ENCODE measurements at regions not wholly inside any gene's neighbourhood (a gene's known extent, or its start where the extent isn't known, plus 50 kb on each side); places are given as distances from the start of the nearest gene placed in this dataset.

DNA sequence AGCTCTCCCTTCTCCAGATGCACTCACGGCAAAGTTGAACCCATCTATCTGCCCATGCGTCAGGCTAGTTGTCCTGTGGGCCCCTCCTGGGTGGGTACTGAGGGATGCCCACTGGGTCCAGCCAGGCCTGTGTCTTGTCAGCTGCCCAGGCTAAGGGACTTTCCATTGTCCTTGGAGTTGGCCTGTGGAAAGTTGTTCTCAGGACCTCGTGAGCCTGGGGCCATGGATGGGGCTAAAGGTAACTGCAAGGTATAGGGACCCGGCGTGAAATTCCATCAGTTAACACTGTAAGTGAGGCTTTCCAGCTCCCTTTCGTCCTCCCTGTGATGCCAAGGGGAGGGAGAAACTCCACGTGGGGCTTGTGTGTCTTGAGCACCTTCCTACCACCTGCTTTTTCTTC is 126.5 kb downstream of the CEBPB start:
- Histone ChIP-seq H3K9me3 (no peaks in the 10 kb centered on the region), H3K4me1 (no peaks in the 10 kb centered on the region), H3K4me3 (no peak overlapping the region), H3K27ac (no peak overlapping the region), H3K4me2 (no peak overlapping the region), H3K27me3 (no peaks in the 10 kb centered on the region), H3K9ac (no peak overlapping the region), H3K36me3 (no peaks in the 10 kb centered on the region), H4K20me1 (no peaks in the 10 kb centered on the region)
- TF ChIP-seq Cebpa-rat (IDR thresholded peaks at IDR 0.05) = no peak

DNA sequence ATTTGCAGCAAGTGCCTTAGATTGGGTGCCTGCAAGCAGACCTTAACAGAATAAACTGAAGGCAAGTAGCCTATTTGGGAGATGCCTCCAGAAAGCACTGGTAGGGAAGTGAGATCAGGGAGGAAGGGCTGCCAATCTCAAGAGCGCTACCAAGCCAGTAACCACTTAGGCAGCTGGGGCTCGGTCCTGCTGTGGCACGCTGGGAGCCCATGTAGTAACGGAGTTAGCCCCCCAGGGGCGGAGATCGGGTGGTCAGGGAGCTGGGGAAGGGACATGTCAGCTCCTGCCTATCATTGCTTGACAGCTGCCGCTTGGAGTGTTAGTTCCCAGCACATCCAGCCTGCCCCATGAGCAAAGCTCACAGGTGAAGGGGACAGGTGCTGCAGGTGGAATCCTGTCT is 127.0 kb downstream of the CEBPB start:
- no peaks in the 10 kb centered on the region for H4K20me1 ChIP-seq
- H3K4me1 ChIP-seq = no peaks in the 10 kb centered on the region
- no peak overlapping the region for H3K4me2 ChIP-seq
- no peaks in the 10 kb centered on the region for H3K27me3 ChIP-seq
- no peak overlapping the region for H3K27ac ChIP-seq
- H3K9ac ChIP-seq = no peak overlapping the region
- H3K9me3 ChIP-seq = no peaks in the 10 kb centered on the region
- no peak for TF ChIP-seq Cebpa-rat (IDR thresholded peaks at IDR 0.05)
- H3K4me3 ChIP-seq = no peak overlapping the region
- no peaks in the 10 kb centered on the region for H3K36me3 ChIP-seq

DNA sequence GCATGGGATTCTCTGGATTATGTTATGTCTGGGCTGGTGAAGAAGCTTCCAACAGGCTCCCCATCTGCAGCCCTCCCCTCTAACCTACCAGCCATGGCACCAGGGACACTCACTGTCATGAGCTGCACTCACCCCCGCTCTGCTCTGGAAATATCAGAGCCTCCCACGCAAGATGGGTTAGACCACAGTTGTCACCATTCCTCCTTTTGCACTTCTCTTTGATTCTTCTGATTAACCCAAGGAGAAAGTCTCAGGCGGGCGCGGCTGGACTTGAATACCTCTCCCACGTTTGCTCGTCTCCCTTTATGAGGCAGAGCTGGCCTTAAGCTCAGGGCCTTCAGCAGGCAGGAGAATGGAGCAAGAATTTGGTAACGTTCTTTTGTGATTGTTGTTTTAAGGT is 128.1 kb downstream of the CEBPB start:
- Histone ChIP-seq H3K9ac (no peak overlapping the region), H3K4me3 (no peak overlapping the region), H3K27ac (no peak overlapping the region), H3K4me2 (no peak overlapping the region), H3K27me3 (no peaks in the 10 kb centered on the region), H4K20me1 (no peaks in the 10 kb centered on the region), H3K36me3 (no peaks in the 10 kb centered on the region), H3K9me3 (no peaks in the 10 kb centered on the region), H3K4me1 (no peaks in the 10 kb centered on the region)
- TF ChIP-seq Cebpa-rat (IDR thresholded peaks at IDR 0.05) = no peak

DNA sequence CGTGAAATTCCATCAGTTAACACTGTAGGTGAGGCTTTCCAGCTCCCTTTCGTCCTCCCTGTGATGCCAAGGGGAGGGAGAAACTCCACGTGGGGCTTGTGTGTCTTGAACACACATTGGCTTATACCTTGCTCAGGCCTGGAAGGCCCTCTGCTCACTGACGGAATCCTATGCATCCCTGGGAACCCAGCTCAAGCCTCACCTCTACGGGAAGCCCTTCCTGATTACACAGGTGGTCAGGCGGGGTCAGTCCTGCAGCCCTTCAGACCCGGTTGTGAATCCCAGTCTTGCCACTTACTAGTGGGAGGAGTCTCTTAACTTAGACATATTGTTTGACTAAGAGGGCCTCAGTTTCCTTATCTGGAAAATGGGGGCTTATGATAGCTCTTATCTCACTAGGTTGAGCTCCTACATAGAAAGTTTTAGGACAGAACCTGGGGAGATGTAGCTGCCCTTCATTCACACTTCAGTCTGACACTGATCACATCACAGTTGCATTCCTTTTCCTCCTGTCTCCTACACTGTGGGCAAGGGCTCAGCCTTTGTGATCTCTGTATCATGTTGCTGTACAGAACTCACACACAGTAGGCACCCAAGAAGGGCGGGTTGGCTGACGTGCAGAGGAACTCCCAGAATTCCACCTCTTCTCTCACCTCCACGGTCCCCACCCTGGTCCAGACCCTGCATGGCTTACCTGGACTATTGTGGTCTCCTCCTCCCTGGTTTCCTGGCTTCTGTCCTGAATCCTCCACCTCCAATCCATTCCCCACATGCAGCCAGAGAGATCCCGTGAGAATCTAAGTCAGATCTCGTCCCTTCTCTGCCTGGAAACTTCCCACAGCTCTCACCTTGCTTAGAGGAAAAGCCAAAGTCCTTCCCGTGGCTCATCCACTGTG is 129.6 kb downstream of the CEBPB start:
- no peak for TF ChIP-seq Cebpa-rat (IDR thresholded peaks at IDR 0.05)

GRCh38 chr20:50320901-50321796 is 130.5 kb downstream of the CEBPB start:
- no peaks in the 10 kb centered on the region for H4K20me1 ChIP-seq
- no peak for TF ChIP-seq Cebpa-rat (IDR thresholded peaks at IDR 0.05)
- H3K4me1 ChIP-seq = no peaks in the 10 kb centered on the region
- H3K36me3 ChIP-seq = no peaks in the 10 kb centered on the region
- no peak overlapping the region for H3K9ac ChIP-seq
- no peak overlapping the region for H3K4me2 ChIP-seq
- no peak overlapping the region for H3K4me3 ChIP-seq
- no peak overlapping the region for H3K27ac ChIP-seq
- no peaks in the 10 kb centered on the region for H3K27me3 ChIP-seq
- no peaks in the 10 kb centered on the region for H3K9me3 ChIP-seq

More for the DNA sequence above, 129.6 kb downstream of the CEBPB start:
- no peak overlapping the region for H3K9ac ChIP-seq
- no peaks in the 10 kb centered on the region for H3K9me3 ChIP-seq
- no peaks in the 10 kb centered on the region for H3K4me1 ChIP-seq
- no peak overlapping the region for H3K27ac ChIP-seq
- H3K36me3 ChIP-seq = no peaks in the 10 kb centered on the region
- H3K4me3 ChIP-seq = no peak overlapping the region
- no peaks in the 10 kb centered on the region for H3K27me3 ChIP-seq
- no peak overlapping the region for H3K4me2 ChIP-seq
- H4K20me1 ChIP-seq = no peaks in the 10 kb centered on the region

DNA sequence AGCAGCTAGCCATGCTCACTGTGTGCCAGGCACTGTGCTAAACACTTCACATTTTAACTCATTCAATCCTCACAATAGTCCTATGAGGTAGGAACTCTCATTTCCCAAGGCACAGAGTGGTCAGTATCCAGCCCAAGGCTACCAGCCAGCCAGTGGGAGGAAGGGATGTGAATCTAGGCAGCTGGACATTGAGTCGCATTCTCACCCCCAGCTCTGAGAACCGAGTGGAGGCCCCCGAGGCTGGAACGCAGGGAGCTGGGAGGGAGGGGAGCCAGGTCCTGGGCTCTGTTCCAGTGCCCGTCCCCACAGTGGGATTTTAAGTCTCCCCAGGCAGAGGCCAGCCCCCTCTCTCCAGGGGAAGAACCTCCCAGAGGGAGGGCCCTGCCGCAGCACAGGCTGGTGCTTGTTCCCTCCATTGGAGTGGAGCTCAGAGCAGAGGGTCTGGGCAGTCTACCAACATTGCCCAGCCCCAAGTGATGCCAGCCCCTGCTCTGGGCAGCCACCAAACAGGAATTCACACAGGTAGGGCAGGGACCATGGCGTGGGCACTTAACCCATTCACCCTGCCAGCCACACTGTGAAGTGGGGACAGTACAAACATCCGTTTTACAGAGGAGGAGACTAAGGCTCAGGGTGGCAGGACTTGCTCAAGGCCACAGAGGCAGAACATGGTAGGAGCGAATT is 131.3 kb downstream of the CEBPB start:
- no peak for TF ChIP-seq Cebpa-rat (IDR thresholded peaks at IDR 0.05)
- Histone ChIP-seq H3K36me3 (no peaks in the 10 kb centered on the region), H3K27me3 (no peaks in the 10 kb centered on the region), H3K27ac (no peak overlapping the region), H3K9ac (no peak overlapping the region), H3K4me1 (no peaks in the 10 kb centered on the region), H4K20me1 (no peaks in the 10 kb centered on the region), H3K9me3 (no peaks in the 10 kb centered on the region), H3K4me3 (no peak overlapping the region), H3K4me2 (no peak overlapping the region)

- peaks cover 6% of the 10 kb centered on the region for H3K9me3 ChIP-seq
- no peak overlapping the region for H3K9ac ChIP-seq
- H3K4me1 ChIP-seq = no peaks in the 10 kb centered on the region
- H3K27ac ChIP-seq = no peak overlapping the region
- H3K36me3 ChIP-seq = no peaks in the 10 kb centered on the region
- no peak overlapping the region for H3K4me2 ChIP-seq
- H3K4me3 ChIP-seq = no peak overlapping the region
- H4K20me1 ChIP-seq = no peaks in the 10 kb centered on the region
- no peak for TF ChIP-seq Cebpa-rat (IDR thresholded peaks at IDR 0.05)
- H3K27me3 ChIP-seq = no peaks in the 10 kb centered on the region
These were observed 132.1 kb downstream of the CEBPB start for GRCh38 chr20:50322703-50323131.

DNA sequence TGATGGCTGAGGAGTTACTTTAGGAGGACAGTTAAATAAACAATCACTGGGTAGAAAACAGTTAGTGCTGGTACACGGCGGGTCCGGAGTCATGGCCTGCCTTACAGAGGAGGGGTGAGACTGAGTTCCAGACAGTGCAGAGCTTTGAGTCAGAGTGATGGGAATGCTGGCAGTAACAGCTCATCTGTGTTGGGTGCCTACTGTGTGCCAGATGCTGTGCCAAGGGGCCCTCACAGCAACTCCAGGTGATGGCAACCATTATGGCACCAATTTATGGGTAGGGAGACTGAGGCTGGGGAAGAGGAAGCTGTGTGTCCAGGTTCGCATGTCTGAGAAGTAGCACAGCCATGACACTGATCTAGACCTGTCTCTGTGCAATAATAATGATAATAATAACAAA is 132.6 kb downstream of the CEBPB start:
- Histone ChIP-seq H3K4me1 (no peaks in the 10 kb centered on the region), H3K27me3 (no peaks in the 10 kb centered on the region), H3K36me3 (no peaks in the 10 kb centered on the region), H3K9me3 (peaks cover 11% of the 10 kb centered on the region), H3K4me2 (no peak overlapping the region), H4K20me1 (no peaks in the 10 kb centered on the region), H3K27ac (no peak overlapping the region), H3K4me3 (no peak overlapping the region), H3K9ac (no peak overlapping the region)
- TF ChIP-seq Cebpa-rat (IDR thresholded peaks at IDR 0.05) = no peak

DNA sequence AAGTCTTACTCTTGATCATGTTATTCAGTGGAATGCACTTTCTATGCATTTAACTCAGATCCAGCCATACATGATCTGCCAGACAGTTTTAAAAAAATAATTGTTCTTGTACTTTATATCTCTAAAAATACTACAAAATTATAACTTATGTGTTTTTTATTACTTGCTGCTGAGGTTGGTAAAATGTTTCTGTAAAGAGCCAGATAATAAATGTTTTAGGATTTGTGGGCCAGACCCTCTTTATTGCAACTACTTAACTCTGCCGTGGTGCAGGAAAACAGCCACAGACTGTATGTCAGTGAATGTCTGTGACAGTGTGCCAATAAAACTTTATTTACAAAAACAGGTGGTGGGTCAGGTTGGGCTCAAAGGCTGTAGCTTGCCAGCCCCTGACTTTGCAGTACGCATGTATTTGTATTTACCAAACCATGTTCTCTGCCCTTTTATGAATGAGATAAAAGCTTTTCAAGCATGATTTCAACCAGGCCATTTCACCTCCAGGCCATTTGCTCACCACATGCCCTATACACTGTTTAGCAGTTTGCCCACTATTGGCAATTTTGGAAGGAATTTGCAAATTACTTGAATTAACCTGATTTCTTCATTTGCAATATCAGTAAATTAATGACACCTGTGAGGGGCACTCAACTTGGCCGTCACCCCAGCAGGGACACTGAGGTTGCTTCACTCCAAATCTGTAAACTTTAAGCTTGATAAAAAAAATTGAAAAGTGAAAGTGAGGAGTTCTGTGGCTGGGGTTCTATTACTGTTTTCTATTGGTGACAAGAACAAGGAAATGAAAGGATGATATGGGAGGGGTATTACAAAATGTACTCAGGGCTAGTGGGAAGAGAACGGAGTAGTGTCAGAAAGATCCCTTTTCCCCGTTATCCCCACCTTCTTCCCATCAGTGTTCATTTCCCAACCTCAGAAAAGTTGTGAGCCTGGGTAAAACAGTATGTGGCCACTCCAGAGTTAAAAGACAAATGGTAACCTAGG is 133.4 kb downstream of the CEBPB start:
- Histone ChIP-seq H3K4me2 (no peak overlapping the region), H3K9ac (no peak overlapping the region), H3K4me3 (no peak overlapping the region), H3K36me3 (no peaks in the 10 kb centered on the region), H3K9me3 (peaks cover 19% of the 10 kb centered on the region), H3K27me3 (no peaks in the 10 kb centered on the region), H4K20me1 (no peaks in the 10 kb centered on the region), H3K27ac (no peak overlapping the region), H3K4me1 (no peaks in the 10 kb centered on the region)
- TF ChIP-seq Cebpa-rat (IDR thresholded peaks at IDR 0.05) = no peak
